Stimulated activated CD4-positive, alpha-beta T cell treated with anti-CD3 and anti-CD28 coated beads, TNF-alpha, amount 100 ng/mL, for 24 hours (primary cell): ENCODE measurements at regions not wholly inside any gene's neighbourhood (a gene's known extent, or its start where the extent isn't known, plus 50 kb on each side); places are given as distances from the start of the nearest gene placed in this dataset.
"Not testable (repeated sequence)": the region's sequence is repeated elsewhere in the genome, so short reads cannot be mapped to it uniquely, and the experiment has no call there.

Experiments used
- DNase-seq, 3 experiments: peaks; one replicate each; pipeline ENCODE4 v3.0.0-alpha.2; 2020; ENCODE audit warnings: low read depth in 3 of 3

DNA sequence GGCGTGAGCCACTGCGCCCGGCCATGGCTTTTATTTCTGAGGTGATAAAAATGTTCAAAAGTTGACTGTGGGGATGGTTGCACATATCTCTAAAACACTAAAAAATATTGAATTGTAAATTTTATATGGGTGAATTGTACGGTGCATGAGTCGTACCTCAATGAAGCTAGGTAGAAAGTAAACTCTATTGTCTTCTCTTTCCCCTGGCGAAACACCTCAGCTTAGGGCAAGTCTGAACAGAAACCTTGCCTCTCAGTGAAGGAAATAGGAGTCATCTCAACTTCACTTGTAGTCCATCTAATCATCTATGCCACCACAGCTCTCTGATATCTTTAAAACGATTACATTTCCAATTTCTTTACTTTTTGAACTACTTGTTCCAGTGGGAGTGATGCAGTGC lies 309.6 kb downstream of the SPATA31A1 start:
- not testable (repeated sequence) for DNase-seq

DNA sequence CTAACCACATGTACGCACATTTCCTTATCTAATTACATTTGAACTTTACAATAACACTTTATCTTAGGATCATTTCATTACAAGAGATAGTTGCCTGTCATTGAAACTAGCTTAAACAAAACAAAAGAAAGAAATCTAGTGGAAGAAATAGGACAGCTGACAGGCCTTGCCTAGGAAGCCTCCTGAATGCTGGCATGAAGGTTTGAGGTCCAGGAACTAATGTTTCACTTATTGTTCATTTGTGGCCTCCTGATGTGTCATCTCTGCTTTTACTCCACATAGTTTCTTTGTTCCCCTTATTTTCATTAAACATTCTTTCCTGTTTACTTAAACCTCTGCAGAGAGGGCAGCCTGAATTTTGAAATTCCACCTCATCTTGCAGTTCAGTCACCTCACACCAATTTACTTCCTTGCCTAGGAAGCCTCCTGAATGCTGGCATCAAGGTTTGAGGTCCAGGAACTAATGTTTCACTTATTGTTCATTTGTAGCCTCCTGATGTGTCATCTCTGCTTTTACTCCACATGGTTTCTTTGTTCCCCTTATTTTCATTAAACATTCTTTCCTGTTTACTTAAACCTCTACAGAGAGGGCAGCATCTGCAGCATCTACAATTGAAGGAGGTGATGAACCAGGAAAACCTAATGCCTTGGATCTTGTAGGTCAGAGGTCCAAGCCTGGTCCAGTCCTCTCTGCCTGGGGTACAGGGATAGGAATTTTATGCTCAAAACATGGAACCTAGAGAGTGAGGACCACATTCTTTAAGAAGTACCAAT lies 319.2 kb downstream of the SPATA31A1 start:
- DNase-seq, result not testable (repeated sequence)

DNA sequence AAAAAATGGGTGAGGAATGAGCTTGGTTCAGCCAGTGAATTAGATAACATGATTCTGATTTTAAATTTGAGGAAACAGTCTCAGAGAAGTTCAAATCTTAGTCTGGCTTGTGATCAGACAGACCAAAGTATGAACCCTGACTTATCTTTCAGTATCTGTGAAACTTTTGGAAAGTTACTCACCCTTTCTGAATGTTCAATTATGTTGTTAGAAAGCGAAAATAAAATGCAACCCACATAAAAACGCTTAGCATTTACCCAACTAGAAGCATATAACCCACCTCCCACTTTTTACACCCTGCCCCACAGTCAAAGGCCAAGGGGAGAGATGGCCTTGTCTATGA lies 319.7 kb downstream of the SPATA31A1 start:
- DNase-seq, result not testable (repeated sequence)

DNA sequence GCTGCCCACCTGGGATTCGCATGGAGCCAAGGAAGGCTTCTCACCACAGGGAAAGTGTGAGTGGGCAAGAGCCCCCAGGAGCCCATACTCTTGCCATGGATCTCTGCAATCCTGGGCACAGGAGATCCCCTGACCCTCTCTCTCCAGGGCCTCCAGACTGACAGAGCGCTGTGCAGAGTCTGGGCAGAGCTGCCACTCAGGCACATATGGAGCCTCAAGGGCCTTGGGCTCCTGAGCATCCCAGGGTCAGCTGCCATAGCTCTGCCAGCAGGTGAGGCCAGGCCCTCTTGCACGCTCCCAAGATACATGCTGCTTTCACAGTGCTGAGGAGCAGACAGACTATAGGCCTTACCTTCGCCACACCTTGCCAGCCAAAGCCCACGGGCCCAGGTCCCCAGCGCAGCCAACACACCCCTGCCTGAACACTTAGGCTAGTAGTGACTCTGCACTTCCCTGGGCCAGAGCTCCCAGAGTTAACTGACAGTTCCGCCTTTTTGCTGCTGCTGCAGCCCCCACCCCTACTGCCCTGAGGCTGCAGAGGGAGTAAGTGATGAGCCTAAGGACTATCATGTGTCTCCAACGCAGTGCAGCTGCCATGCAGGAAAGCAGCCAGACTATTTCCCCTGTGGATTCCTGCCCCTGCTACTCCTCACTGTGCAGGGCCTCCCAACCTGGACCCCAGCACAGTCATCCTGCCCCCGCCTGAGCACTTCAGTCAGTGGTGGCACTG lies 323.2 kb downstream of the SPATA31A1 start:
- not testable (repeated sequence) for DNase-seq

DNA sequence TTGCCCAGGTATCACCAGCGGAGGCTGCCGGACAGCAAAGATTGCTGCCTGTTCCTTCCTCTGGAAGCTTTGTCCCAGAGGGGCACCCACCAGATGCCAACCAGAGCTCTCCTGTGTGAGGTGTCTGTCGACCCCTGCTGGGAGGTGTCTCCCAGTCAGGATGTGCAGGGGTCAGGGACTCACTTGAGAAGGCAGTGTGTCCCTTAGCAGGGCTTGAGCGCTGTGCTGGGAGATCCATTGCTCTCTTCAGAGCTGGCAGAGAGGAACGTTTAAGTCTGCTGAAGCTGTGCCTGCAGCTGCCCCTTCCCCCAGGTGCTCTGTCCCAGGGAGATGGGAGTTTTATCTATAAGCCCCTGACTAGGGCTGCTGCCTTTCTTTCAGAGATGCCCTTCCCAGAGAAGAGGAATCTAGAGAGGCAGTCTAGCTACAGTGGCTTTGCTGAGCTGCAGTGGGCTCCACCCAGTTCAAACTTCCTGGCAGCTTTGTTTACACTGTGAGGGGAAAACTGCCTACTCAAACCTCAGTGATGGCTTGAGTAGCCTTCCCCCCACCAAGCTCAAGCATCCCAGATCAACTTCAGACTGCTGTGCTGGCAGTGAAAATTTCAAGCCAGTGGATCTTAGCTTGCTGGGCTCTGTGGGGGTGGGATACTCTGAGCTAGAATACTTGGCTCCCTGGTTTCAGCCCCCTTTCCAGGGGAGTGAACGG lies 325.4 kb downstream of the SPATA31A1 start:
- not testable (repeated sequence) for DNase-seq

DNA sequence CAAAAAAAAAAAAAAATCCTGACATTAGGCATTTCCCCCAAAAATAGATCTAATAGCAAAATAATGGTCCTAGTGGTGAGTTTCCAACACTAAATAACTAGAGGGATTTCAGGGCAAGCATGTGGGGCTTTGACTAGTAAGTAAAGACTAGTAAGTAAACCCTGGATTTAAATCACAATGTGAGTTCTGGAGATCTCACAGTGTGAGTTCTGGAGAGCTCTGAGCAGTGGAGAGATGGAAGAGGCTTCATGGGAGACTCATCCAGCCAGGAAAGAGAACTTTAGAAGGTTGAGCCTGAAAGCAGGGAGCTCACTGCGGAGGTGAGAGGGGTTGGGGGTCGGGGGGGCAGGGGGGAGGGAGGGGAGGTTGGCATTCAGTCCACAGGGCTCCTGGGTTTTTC lies 373.4 kb downstream of the SPATA31A1 start:
- DNase-seq, result not testable (repeated sequence)

DNA sequence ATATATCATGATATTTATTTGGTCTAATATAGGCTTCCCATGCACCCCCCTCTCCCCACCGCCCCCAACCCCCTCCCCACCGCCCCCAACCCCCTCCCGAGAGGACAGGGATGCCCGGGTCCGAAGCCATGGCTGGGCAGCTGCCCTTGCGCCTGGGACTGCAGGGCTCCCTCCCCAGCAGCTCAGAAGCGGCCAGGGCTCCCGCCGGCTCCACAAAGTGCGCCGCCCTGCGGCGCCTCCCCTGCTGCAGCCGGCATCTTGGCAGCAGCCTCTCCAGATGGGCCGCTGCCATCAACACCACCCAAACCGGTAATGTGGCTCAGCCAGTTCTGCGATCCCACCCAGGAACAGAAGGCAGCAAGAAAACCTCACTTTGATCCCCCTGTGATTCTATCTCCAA lies 389.4 kb downstream of the SPATA31A1 start:
- not testable (repeated sequence) for DNase-seq

DNA sequence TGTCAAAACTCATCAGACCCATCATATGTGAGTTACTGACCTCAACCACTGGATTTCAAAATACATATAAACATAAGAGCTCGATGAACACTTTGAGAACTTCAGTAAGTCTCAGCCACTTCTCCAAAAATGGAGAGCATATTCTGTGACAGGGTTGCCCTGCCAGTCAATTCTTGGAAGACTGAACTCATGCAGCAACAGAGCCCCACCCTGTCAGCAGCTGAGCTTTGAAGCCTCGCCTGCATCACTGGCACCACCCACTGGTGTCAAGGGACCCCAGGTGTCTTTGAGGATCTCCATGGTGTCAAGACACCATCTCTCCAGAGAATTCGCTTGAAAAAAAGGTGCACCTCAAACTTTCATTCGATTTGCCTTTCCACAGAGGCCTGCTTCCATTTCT lies 420.1 kb downstream of the SPATA31A1 start:
- DNase-seq, result not testable (repeated sequence)

DNA sequence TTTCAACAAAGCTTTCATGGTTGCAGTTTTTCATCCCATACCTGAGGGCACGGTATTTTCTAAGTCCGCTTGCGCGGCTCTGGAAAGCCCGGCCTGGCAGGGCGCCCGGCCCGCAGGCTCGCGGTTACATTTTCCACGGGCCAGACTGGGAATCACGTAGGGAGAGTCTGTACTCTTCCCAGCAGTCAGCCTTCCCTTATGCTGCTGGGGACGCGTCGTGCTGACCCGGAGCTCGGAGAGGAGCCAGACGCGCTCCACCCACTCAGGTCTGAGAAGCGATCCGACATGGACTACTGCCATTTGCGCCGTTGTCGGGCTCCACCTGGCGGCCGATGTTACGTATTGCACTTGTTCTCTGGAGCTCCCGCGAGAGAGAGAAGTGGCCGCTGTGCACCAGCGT lies 435.9 kb downstream of the SPATA31A1 start:
- DNase-seq, result not testable (repeated sequence)

DNA sequence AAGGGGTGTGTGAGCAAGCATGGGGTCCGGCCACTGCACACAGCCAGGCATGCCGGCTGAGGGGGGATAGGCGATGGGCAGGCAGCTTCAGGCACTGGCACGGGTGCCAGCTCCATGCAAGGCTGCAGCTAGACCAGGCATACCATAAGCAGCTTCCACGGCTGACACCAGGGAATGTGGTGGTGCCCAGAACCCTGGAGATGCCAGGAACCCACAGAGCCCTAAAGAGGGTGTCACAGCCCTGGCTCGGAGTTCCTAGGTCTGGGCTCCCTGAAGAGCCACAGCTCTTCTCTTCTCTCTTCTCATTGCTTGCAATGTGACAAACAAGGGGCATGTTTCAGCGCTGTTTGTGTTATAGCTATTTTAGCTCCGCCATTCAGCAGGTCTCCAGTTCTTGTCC lies 442.5 kb downstream of the SPATA31A1 start:
- not testable (repeated sequence) for DNase-seq

DNA sequence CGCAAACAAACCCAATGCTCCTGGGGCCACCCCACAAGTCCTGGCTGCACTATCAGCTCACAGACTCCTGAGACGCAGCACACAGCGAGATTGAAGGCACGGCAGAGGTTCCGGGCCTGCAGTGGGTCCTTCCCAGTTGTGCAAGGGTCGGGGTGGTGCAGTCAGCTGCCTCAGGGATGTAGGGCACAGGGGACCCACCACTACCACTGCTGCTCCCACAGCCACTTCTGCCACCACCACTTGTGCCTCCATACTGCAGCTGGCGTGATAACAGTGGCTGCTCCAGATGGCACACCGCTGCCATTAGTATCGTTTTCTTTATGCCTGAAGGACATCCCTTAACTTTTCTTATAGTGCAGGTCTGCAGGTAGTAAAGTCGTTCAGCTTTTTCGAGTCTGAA lies 443.8 kb downstream of the SPATA31A1 start:
- not testable (repeated sequence) for DNase-seq

DNA sequence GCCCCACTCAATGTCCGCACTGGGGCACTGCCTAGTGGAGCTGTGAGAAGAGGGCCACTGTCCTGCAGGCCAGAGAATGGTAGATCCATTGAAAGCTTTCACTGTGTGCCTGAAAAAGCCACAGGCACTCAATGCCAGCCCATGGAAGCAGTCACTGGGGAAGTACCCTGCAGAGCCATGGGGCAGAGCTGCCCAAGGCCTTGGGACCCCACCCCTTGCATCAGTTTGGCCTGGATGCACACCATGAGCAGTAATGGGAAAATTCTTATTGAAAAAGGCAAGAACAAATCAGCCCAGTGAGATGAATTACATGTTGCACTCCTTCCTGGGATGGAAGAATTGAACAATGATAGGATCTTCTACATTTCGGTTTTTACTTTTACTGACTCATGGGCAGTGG lies 447.1 kb downstream of the SPATA31A1 start:
- not testable (repeated sequence) for DNase-seq

DNA sequence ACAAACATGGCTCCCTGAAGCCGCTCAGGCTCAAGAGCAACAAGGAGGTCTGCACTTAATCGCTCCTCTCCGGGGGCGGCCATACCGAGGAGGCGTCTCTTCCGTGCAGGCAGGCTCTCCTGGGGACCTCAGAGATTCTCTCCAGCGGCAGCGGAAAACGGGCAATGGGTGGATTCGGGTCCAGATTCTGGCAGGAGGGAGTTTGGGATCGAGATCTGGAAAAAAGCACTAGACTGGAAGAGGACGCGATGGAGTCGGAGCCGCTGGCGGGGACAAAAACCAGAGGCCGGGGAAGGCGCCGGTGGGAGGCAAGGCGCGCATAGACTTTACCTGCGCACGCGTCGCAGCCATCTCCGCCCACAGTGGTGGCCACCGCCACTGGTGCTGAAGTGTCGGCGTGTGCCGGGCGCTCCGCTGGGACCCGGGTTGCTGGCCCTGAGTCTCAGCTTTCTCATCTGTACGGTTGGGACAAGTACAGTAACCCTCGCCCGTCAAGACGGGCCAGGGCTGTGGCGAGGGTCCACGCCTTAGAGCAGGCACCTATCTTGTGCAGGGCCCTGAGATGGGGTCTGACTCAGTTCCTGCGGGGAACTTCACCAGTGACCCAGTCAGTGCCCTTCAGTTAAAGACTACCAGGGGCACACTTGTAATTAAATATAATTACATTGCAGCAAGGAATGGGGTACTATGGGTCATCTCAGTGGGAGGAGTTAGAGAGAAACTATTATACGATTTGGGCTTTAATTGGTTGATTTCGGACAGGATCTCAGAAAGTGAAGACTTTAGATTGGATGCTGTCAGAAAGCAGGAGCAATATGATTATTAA lies 454.1 kb downstream of the SPATA31A1 start:
- DNase-seq, result peak; percentile 4 to 42 (median 23)

DNA sequence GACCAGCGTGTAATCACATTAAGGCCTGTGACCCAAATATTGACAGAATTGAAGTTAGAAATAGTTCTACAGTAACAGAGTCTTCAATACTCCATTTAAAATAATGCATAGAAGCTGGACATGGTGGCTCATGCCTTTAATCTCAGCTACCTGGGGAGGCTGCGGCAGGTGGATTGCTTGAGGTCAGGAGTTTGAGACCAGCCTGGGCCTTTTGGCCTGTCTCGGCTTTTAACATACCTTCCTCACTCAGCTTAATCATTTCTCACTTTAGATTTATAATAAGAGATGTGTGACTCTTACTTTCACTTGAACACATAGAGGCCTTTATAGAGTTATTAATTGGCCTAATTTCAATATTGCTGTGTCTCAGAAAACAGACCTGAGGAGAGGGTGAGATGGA lies 454.9 kb downstream of the SPATA31A1 start:
- not testable (repeated sequence) for DNase-seq

DNA sequence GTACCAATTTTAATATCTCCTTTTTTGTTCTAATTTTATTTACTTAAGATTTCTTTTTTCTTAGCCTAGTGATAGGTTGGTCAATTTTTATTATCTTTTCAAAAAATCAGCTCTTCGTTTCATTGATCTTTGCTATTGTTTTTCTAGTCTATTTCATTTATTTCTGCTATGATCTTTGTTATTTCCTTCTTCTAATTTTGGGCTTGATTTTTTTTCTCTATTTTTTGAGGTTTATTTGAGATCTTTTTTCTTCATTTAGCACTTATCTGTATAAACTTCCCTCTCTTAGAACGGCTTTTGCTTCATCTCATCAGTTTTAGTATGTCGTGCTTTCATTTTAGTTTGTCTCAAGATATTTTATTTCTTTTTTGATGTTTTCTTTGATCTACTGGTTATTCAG lies 456.1 kb downstream of the SPATA31A1 start:
- DNase-seq, result not testable (repeated sequence)

DNA sequence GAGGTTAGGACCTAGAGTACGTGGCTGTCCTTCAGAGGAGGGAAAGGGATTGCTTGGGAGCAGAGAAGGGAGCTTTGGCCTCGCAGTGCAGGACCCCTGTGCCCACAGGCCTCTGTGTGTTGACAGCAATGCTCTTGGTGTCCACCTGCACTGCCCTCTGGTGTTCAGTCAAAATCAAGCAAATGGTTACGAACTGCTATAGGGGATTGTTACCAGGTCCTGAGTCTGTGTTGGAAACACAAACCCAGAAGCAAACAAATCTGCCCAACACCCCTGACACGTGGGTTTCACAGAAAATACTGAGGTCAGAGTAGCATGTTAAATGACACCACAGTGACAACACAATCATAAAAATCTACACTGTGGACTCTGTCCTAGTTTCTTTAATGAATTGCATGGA lies 473.0 kb downstream of the SPATA31A1 start:
- DNase-seq, result not testable (repeated sequence)
